Neuronal stem cell (in vitro differentiated cells): ENCODE measurements at regions not wholly inside any gene's neighbourhood (a gene's known extent, or its start where the extent isn't known, plus 50 kb on each side); places are given as distances from the start of the nearest gene placed in this dataset.
A peak's percentile ranks its signal among the peaks of the same experiment; 100 is the strongest.

Source experiments
- DNase-seq: peaks from one replicate; pipeline ENCODE4 v3.0.0-alpha.2; 2013; ENCODE audit warnings: low spot score
- H2AFZ ChIP-seq: one replicate; pipeline ENCODE4 v1.6.1; 2013; ENCODE audit warnings: mild to moderate bottlenecking, low read length, inconsistent platforms
- H2AK5ac ChIP-seq: 2 replicates; pipeline ENCODE4 v1.6.1; 2013; ENCODE audit warnings: low read depth, mild to moderate bottlenecking, inconsistent platforms, low read length, moderate library complexity, mixed read lengths
- H2BK120ac ChIP-seq: 2 replicates; pipeline ENCODE4 v1.6.1; 2013; ENCODE audit warnings: low read depth, mild to moderate bottlenecking, inconsistent platforms, low read length, moderate library complexity, mixed read lengths
- H2BK12ac ChIP-seq: one replicate; pipeline ENCODE4 v1.6.1; 2013; ENCODE audit warnings: low read length, inconsistent platforms
- H2BK15ac ChIP-seq: 2 replicates; pipeline ENCODE4 v1.6.1; 2013; ENCODE audit warnings: mild to moderate bottlenecking, low read length, inconsistent platforms, mixed read lengths
- H2BK5ac ChIP-seq: one replicate; pipeline ENCODE4 v1.6.1; 2013; ENCODE audit warnings: inconsistent platforms, mild to moderate bottlenecking, low read length, moderate library complexity
- H3K14ac ChIP-seq: one replicate; pipeline ENCODE4 v1.6.1; 2013; ENCODE audit warnings: low read length, inconsistent platforms
- H3K18ac ChIP-seq: 2 replicates; pipeline ENCODE4 v1.6.1; 2013; ENCODE audit warnings: low read length, inconsistent platforms
- H3K23ac ChIP-seq: 2 replicates; pipeline ENCODE4 v1.6.1; 2013; ENCODE audit warnings: low read depth, mild to moderate bottlenecking, mixed read lengths, low read length, inconsistent platforms; ENCODE audit not compliant: poor library complexity
- H3K27ac ChIP-seq: replicated peaks from 3 replicates; pipeline ENCODE4 v1.5.1; 2013; ENCODE audit warnings: low read length, inconsistent platforms
- H3K27me3 ChIP-seq, 3 experiments: 2 replicates each; pipeline ENCODE4 v1.6.1; 2013; ENCODE audit warnings: low read length in 3 of 3, mild to moderate bottlenecking in 2 of 3, inconsistent platforms in 1 of 3, low read depth in 1 of 3, mixed read lengths in 1 of 3, moderate library complexity in 1 of 3; ENCODE audit not compliant: control insufficient read depth in 3 of 3, insufficient read depth in 3 of 3
- H3K36me3 ChIP-seq, 2 donors: replicated peaks in 1 of 2; 2 replicates each; pipeline ENCODE4 v1.6.1; 2013; ENCODE audit warnings: low read length in 2 of 2; ENCODE audit not compliant: control insufficient read depth in 2 of 2, insufficient read depth in 2 of 2
- H3K4ac ChIP-seq: 2 replicates; pipeline ENCODE4 v1.6.1; 2013; ENCODE audit warnings: inconsistent platforms, mild to moderate bottlenecking, low read length, moderate library complexity
- H3K4me1 ChIP-seq, 2 donors: 1 replicate in 1 of 2; 2 replicates in 1 of 2; pipeline ENCODE4 v1.6.1; 2013; ENCODE audit warnings: low read length in 2 of 2, low read depth in 1 of 2; ENCODE audit not compliant: control insufficient read depth in 2 of 2, insufficient read depth in 1 of 2
- H3K4me2 ChIP-seq: one replicate; pipeline ENCODE4 v1.6.1; 2013; ENCODE audit warnings: mild to moderate bottlenecking, low read length, inconsistent platforms; ENCODE audit not compliant: insufficient read depth, poor library complexity, severe bottlenecking
- H3K4me3 ChIP-seq, 2 donors: 2 replicates each; pipeline ENCODE4 v1.5.1; 2013; ENCODE audit warnings: low read length in 2 of 2, mild to moderate bottlenecking in 2 of 2, inconsistent platforms in 1 of 2, moderate library complexity in 1 of 2
- H3K79me1 ChIP-seq: one replicate; pipeline ENCODE4 v1.6.1; 2013; ENCODE audit warnings: low read depth, mild to moderate bottlenecking, inconsistent platforms, low read length, moderate library complexity
- H3K9ac ChIP-seq: one replicate; pipeline ENCODE4 v1.6.1; 2013; ENCODE audit warnings: mild to moderate bottlenecking, low read depth, low read length, inconsistent platforms; ENCODE audit not compliant: poor library complexity
- H3K9me3 ChIP-seq, 2 donors: replicated peaks in 1 of 2; 2 replicates each; pipeline versions ENCODE3 to v1.6.1; 2013; ENCODE audit warnings: low read length in 2 of 2, mild to moderate bottlenecking in 2 of 2, inconsistent platforms in 1 of 2, low read depth in 1 of 2, mixed read lengths in 1 of 2, moderate library complexity in 1 of 2; ENCODE audit not compliant: control insufficient read depth in 2 of 2, insufficient read depth in 1 of 2
- H4K8ac ChIP-seq: one replicate; pipeline ENCODE4 v1.6.1; 2013; ENCODE audit warnings: low read depth, mild to moderate bottlenecking, inconsistent platforms, low read length, moderate library complexity
- H4K91ac ChIP-seq: one replicate; pipeline ENCODE4 v1.6.1; 2013; ENCODE audit warnings: low read length, low read depth, mild to moderate bottlenecking, inconsistent platforms; ENCODE audit not compliant: poor library complexity
- WGBS, 2 donors: extraction: QIAGEN DNeasy Blood & Tissue Kit; methylation state at CpG; one replicate each; pipeline ENCODE4 v1.1.7; 2013; ENCODE audit warnings: missing lambda C conversion rate in 2 of 2, mixed read lengths in 1 of 2; ENCODE audit not compliant: insufficient read length in 2 of 2, insufficient replicate concordance in 1 of 2; ENCODE audit errors: extremely low coverage in 2 of 2; 5-methylcytosine and 5-hydroxymethylcytosine counted together

- Histone ChIP-seq H3K4me2 (no peak overlapping the region), H3K27me3 (no peaks in the 10 kb centered on the region), H2BK5ac (no peak overlapping the region), H3K36me3 (no peaks in the 10 kb centered on the region), H2BK12ac (no peak overlapping the region), H2BK15ac (no peak overlapping the region), H4K91ac (no peak overlapping the region), H3K18ac (no peak overlapping the region), H4K8ac (no peak overlapping the region), H3K9me3 (no peaks in the 10 kb centered on the region), H3K4me3 (no peak overlapping the region), H3K9ac (no peak overlapping the region), H2AK5ac (no peak overlapping the region), H3K4me1 (no peaks in the 10 kb centered on the region), H3K79me1 (no peaks in the 10 kb centered on the region), H3K4ac (no peak overlapping the region), H2BK120ac (no peak overlapping the region), H3K23ac (no peak overlapping the region), H3K14ac (no peak overlapping the region), H3K27ac (no peak overlapping the region), H2AFZ (no peak overlapping the region)
- no peak for DNase-seq
- no CpG with 5 or more reads among the region's 14 CpGs for WGBS, 2 donors
Observed at GRCh38 chr17:64750891-64751677, 89.0 kb upstream of the SMURF2 start.

GRCh38 chr17:64750478-64750877, 88.4 kb upstream of the SMURF2 start:
- Histone ChIP-seq H3K27me3 (no peaks in the 10 kb centered on the region), H2AK5ac (no peak overlapping the region), H3K23ac (no peak overlapping the region), H3K9me3 (no peaks in the 10 kb centered on the region), H3K79me1 (no peaks in the 10 kb centered on the region), H4K91ac (no peak overlapping the region), H2AFZ (no peak overlapping the region), H3K36me3 (no peaks in the 10 kb centered on the region), H3K27ac (no peak overlapping the region), H3K18ac (peak overlapping the region; percentile 65), H2BK120ac (no peak overlapping the region), H3K14ac (no peak overlapping the region), H2BK12ac (peak overlapping the region; percentile 46), H3K4ac (no peak overlapping the region), H3K4me3 (no peak overlapping the region), H2BK5ac (no peak overlapping the region), H4K8ac (no peak overlapping the region), H2BK15ac (no peak overlapping the region), H3K9ac (no peak overlapping the region), H3K4me1 (no peaks in the 10 kb centered on the region), H3K4me2 (no peak overlapping the region)
- WGBS, 2 donors: no CpG with 5 or more reads among the region's 9 CpGs
- DNase-seq: no peak

- DNase-seq: no peak
- H3K14ac ChIP-seq: no peak overlapping the region
- H3K36me3 ChIP-seq: no peaks in the 10 kb centered on the region
- H2BK5ac ChIP-seq: no peak overlapping the region
- H3K4me1 ChIP-seq: no peaks in the 10 kb centered on the region
- no peak overlapping the region for H2AFZ ChIP-seq
- H3K27me3 ChIP-seq: no peaks in the 10 kb centered on the region
- H3K79me1 ChIP-seq: no peaks in the 10 kb centered on the region
- no peak overlapping the region for H3K4me2 ChIP-seq
- no peak overlapping the region for H2BK12ac ChIP-seq
- H4K91ac ChIP-seq: no peak overlapping the region
- no peak overlapping the region for H2BK15ac ChIP-seq
- no peak overlapping the region for H2BK120ac ChIP-seq
- no peak overlapping the region for H3K4ac ChIP-seq
- no peak overlapping the region for H3K4me3 ChIP-seq
- H3K23ac ChIP-seq: no peak overlapping the region
- H3K9ac ChIP-seq: no peak overlapping the region
- H3K27ac ChIP-seq: no peak overlapping the region
- no peak overlapping the region for H2AK5ac ChIP-seq
- no peak overlapping the region for H4K8ac ChIP-seq
- no peaks in the 10 kb centered on the region for H3K9me3 ChIP-seq
- H3K18ac ChIP-seq: no peak overlapping the region
- no CpG with 5 or more reads among the region's 4 CpGs for WGBS, 2 donors
Observed at GRCh38 chr17:64749306-64749705, 87.2 kb upstream of the SMURF2 start.

- no peak overlapping the region for H2BK12ac ChIP-seq
- no CpG with 5 or more reads among the region's 7 CpGs for WGBS, 2 donors
Observed at GRCh38 chr17:64747938-64748540, 85.9 kb upstream of the SMURF2 start.

More at GRCh38 chr17:64747938-64748540, 85.9 kb upstream of the SMURF2 start:
- no peak overlapping the region for H3K27ac ChIP-seq
- no peaks in the 10 kb centered on the region for H3K79me1 ChIP-seq
- H3K4me2 ChIP-seq: no peak overlapping the region
- no peak overlapping the region for H2BK120ac ChIP-seq
- no peak overlapping the region for H2BK15ac ChIP-seq
- no peaks in the 10 kb centered on the region for H3K4me1 ChIP-seq
- no peak overlapping the region for H2BK5ac ChIP-seq
- no peak overlapping the region for H2AFZ ChIP-seq
- no peak overlapping the region for H4K91ac ChIP-seq
- H2AK5ac ChIP-seq: no peak overlapping the region
- H3K14ac ChIP-seq: no peak overlapping the region
- no peak for DNase-seq
- no peak overlapping the region for H3K4me3 ChIP-seq
- no peaks in the 10 kb centered on the region for H3K27me3 ChIP-seq
- H3K18ac ChIP-seq: no peak overlapping the region
- H3K23ac ChIP-seq: no peak overlapping the region
- no peaks in the 10 kb centered on the region for H3K36me3 ChIP-seq
- H3K9me3 ChIP-seq: no peaks in the 10 kb centered on the region
- no peak overlapping the region for H3K9ac ChIP-seq
- H4K8ac ChIP-seq: no peak overlapping the region
- no peak overlapping the region for H3K4ac ChIP-seq
